ENCODE measurements at regions not wholly inside any gene's neighbourhood (a gene's known extent, or its start where the extent isn't known, plus 50 kb on each side); places are given as distances from the start of the nearest gene placed in this dataset.

- no peak for DNase-seq
These were observed 560.2 kb downstream of the TCERG1L start for GRCh38 chr10:130751106-130751840.

GRCh38 chr10:130751851-130752250 lies 559.7 kb downstream of the TCERG1L start:
- DNase-seq, result no peak

GRCh38 chr10:130756651-130757050 lies 554.9 kb downstream of the TCERG1L start:
- no peak for DNase-seq

- DNase-seq, result no peak
These were observed 554.2 kb downstream of the TCERG1L start for GRCh38 chr10:130757271-130757670.

- DNase-seq, result no peak
These were observed 553.6 kb downstream of the TCERG1L start for GRCh38 chr10:130757821-130758489.

- no peak for DNase-seq
These were observed 553.0 kb downstream of the TCERG1L start for GRCh38 chr10:130758529-130758928.

- no peak for DNase-seq
These were observed 550.4 kb downstream of the TCERG1L start for GRCh38 chr10:130761032-130761575.

- DNase-seq, result no peak
These were observed 549.7 kb downstream of the TCERG1L start for GRCh38 chr10:130761788-130762301.

- no peak for DNase-seq
These were observed 549.0 kb downstream of the TCERG1L start for GRCh38 chr10:130762491-130762890.

GRCh38 chr10:130763071-130763470 lies 548.5 kb downstream of the TCERG1L start:
- DNase-seq, result no peak

- no peak for DNase-seq
These were observed 548.0 kb downstream of the TCERG1L start for GRCh38 chr10:130763491-130763890.

- DNase-seq, result no peak
These were observed 546.9 kb downstream of the TCERG1L start for GRCh38 chr10:130764651-130765050.

GRCh38 chr10:130766071-130766470 lies 545.5 kb downstream of the TCERG1L start:
- no peak for DNase-seq

- no peak for DNase-seq
These were observed 544.3 kb downstream of the TCERG1L start for GRCh38 chr10:130767116-130767730.

GRCh38 chr10:130769146-130770017 lies 542.1 kb downstream of the TCERG1L start:
- DNase-seq, result no peak

- DNase-seq, result no peak
These were observed 541.4 kb downstream of the TCERG1L start for GRCh38 chr10:130770018-130770630.

GRCh38 chr10:130771491-130771946 lies 540.0 kb downstream of the TCERG1L start:
- DNase-seq, result no peak

GRCh38 chr10:130772056-130772455 lies 539.5 kb downstream of the TCERG1L start:
- DNase-seq, result no peak

GRCh38 chr10:130772676-130773075 lies 538.8 kb downstream of the TCERG1L start:
- no peak for DNase-seq

GRCh38 chr10:130773941-130774340 lies 537.6 kb downstream of the TCERG1L start:
- no peak for DNase-seq

- DNase-seq, result no peak
These were observed 536.6 kb downstream of the TCERG1L start for GRCh38 chr10:130774871-130775270.

GRCh38 chr10:130775311-130775710 lies 536.2 kb downstream of the TCERG1L start:
- DNase-seq, result no peak
